ENCODE measurements at regions not wholly inside any gene's neighbourhood (a gene's known extent, or its start where the extent isn't known, plus 50 kb on each side); places are given as distances from the start of the nearest gene placed in this dataset.

GRCh38 chr14:98146416-98146815 lies 1125.6 kb downstream of the BCL11B start:
- no peak for DNase-seq

- no peak for DNase-seq
These were observed 1117.7 kb downstream of the BCL11B start for GRCh38 chr14:98154254-98154653.

DNA sequence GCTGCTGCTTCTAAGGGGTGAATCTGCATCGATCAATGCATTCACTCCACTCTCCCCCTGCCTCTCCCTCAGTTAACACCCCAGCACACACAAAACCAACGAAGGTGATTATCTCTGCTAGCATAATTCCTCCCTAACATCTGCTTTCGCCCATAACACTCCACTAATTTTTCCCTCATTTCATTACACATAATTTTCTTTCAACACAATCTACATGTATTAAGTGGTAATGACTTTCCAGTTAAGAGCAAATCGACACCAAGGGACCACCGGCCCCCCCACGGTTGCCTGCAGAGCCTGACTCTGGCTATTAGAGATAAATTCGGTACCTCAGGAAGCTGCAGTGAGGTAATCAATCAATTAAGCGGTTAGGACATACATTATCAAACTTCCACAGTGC lies 1115.6 kb downstream of the BCL11B start:
- no peak for DNase-seq

DNA sequence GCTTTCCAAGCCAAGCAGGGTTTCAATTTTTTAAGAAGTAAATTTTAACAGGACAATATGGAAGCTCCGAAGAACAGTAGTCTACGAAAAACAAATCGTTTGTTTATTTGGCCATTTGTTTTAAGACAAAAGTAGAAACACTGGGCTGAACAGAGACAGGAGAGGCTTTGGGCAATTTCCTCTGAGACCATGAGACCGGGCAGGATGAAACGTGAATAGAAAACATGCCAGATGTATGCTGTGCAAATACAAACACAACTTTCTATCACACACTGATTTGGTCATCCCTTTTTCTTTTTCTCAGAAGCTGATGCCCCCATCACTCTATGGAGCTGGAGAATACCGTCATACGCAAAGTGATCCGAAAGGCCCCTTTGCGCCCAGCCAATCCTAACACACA lies 1111.1 kb downstream of the BCL11B start:
- no peak for DNase-seq

GRCh38 chr14:98161356-98161755 lies 1110.6 kb downstream of the BCL11B start:
- no peak for DNase-seq

- no peak for DNase-seq
These were observed 1108.9 kb downstream of the BCL11B start for GRCh38 chr14:98162856-98163805.

GRCh38 chr14:98163873-98164272 lies 1108.1 kb downstream of the BCL11B start:
- no peak for DNase-seq

DNA sequence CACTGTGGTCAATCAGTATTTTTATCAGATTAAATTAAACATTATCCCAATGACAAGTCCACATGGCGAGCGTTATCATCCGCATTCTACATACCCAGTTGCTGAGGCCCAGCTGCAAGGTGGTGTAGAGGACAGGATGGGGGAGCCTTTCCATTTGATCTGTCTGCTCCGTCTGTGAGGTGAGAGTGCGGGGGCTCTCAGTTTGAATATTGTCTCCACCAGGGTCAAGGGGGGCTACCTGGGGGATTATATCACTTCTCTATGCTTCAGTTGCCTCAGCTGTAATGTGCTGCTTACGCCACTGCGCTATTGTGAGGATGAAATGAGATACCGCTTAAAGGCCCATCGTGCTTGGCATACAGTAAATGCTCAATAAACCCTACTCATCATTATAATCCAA lies 1106.0 kb downstream of the BCL11B start:
- no peak for DNase-seq

GRCh38 chr14:98167275-98167674 lies 1104.7 kb downstream of the BCL11B start:
- DNase-seq = no peak

- DNase-seq = no peak
These were observed 1104.3 kb downstream of the BCL11B start for GRCh38 chr14:98167705-98168104.

DNA sequence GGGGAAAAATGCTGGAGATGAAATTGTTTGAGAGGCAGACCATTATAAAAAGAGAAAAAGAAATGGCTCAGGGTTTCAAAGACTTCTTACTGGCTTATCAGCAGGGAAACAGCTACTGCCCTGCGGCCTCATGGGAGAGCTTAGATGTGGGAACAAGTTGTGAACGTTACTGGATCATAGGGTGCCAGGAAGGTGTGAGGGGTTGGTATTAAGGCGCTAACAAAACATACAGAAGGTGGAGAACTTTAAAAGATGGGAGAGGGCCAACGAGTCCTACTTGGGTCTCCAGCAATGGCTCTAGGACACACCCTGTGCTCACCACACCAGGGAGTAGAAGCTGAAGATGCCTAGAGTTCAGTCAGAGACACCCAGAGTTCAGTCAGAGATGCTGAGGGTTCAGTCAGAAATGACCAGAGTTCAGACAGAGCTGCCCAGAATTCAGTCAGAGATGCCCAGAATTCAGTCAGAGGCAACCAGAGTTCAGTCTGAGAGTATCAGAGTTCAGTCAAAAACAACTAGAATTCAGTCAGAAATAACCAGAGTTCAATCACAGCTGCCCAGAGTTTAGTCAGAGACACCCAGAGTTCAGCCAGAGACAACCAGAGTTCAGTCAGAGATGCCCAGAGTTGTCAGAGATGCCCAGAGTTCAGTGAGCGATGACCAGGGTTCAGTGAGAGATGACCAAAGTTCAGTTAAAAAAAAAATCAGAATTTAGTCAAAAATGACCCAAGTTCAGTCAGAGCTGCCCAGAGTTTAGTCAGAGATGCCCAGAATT lies 1103.6 kb downstream of the BCL11B start:
- no peak for DNase-seq

GRCh38 chr14:98169170-98169587 lies 1102.8 kb downstream of the BCL11B start:
- DNase-seq = no peak

GRCh38 chr14:98170575-98170974 lies 1101.4 kb downstream of the BCL11B start:
- no peak for DNase-seq

DNA sequence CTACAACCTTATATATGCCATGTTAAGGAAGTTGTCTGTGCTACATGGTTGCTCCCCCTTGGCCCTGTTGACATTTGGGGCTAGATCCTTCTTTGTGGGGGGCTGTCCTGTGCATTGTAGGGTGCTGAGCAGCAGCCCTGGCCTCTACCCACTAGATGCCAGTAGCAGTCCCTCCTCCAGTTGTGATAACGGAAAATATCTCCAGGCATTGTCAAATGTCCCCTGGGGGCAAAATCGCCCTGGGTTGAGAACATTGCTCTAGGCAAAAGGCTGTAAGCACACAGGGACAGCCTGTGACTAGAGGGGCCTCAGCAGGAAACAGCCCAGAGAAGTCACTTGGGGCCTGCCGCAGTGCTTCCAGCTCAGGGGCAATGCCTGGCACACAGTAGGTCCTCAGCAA lies 1100.3 kb downstream of the BCL11B start:
- no peak for DNase-seq

DNA sequence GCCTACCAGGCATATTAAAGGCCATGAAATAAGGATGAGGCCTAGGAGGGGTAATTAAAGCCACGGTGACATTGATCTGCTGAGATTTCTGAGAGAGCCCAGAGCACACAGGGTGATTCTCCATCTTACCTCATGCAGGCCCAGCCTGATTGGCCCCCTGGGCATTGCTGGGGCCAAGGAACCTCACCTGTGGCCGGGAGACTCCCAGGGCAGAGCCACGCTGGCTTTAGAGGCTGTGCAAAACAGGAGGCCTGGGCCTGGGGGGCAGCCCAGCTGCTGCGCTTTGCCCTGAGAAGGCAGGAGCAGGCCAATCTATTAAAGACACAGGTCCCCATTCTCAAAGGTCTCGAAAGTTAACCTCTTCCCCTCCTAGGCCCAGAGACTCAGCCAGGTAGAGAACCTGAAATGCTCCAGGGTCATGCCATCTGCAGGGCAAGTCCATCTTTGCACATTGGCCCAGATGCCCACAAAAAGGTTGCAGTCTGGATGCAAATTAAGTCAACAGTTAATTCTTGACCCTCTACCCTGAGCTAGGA lies 1099.7 kb downstream of the BCL11B start:
- DNase-seq = no peak

DNA sequence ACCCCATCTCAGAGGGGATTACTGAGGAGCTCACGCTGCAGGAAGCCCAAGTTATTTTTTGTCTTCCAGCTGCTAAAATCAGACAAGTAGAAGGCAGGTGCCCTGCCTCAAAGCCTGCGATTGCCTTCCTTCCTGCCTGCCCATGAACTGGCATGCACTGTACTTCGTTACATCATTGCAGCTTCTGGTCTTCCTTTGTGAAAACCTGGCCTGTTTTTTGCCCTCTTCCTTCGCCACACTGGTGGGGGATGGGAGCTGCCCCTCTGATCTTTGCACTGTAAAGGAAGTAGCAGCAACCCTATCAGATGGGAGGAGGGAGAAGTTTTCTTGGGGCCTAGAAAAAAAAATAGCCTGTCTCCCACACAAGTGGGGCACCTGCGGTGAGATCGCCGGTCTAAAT lies 1098.7 kb downstream of the BCL11B start:
- DNase-seq = no peak

- no peak for DNase-seq
These were observed 1098.0 kb downstream of the BCL11B start for GRCh38 chr14:98174041-98174440.

DNA sequence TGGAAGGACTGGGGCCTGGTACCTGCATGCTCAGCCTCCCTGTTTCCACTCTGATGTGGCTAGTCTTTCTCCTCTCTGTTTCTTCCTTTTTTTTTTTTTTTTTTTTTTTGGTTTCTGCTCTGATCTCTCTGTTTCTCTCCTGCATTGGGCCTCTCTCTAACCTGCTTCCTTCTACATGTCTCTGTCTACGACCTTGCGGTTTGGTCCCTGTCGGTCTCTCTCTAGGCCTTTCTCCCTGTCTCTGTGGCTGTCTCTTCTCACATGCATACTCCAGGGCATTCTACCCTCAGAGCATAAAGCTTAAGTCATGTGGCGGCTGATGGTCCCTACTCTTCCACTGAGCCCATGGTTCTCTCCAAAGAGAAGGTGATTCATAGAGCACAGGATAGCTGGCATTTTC lies 1096.6 kb downstream of the BCL11B start:
- no peak for DNase-seq

GRCh38 chr14:98175881-98176280 lies 1096.1 kb downstream of the BCL11B start:
- DNase-seq = no peak

GRCh38 chr14:98176892-98177291 lies 1095.1 kb downstream of the BCL11B start:
- no peak for DNase-seq

DNA sequence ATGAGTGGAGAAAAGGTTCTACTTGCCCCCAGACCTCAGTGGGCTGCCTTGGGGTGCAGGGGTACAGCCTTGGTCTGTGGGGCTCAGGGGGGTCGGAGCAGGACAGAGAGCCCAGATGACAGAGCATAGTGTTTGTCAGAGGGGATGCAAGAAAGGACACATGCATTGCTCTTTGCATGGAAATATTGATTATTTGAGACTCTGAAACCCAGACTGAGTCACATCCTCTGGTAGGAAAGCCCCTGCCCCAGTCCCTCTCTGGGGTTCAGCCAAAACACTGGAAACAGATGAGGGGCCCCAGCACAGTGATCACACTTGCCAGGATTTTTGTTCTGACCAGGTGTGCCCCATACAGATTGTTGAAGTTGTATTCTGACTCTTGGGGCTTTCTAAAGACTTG lies 1094.4 kb downstream of the BCL11B start:
- no peak for DNase-seq

DNA sequence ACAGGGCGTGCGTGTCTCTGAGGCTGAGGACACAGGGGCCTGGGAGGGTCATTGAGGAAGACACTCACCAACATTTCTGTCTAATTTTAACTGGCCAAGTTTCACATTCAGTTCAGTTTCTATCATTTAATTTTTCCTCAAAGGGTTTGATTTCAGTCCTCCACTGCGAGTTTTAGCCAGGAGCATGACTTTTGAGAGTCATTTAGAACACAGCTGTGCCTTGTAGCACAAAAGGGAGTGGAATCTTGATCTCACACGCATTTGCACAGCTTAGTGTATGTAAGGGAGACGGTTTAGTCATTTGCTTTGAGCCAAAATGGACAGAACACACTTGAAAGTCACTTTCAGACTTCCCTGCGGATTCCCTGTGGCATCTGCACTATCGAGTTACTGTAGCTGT lies 1090.8 kb downstream of the BCL11B start:
- DNase-seq = no peak

GRCh38 chr14:98181768-98182167 lies 1090.2 kb downstream of the BCL11B start:
- DNase-seq = no peak

Measured in COR-L47 (cell line).